IMR-90 (cell line): ENCODE measurements at regions not wholly inside any gene's neighbourhood (a gene's known extent, or its start where the extent isn't known, plus 50 kb on each side); places are given as distances from the start of the nearest gene placed in this dataset.

ENCODE experiments used
- ATAC-seq: fragments of 200-7000 bp; cut with Tn5 transposase; 2 replicates; pipeline ENCODE4 v1.9.1; 2020; ENCODE audit warnings: low read depth, mild to moderate bottlenecking, moderate library complexity
- BruUV-seq: library from RNA; stranded (reverse); fragments of 400-500 nt; replicated peaks from 2 replicates; lab custom pipeline; 2021; lab: Mats Ljungman, UMichigan
- CTCF ChIA-PET: fragments of 300-600 bp; formaldehyde crosslinking; extraction: SDS; loops from one replicate; lab custom pipeline; 2021; ENCODE audit warnings: antibody characterized with exemption; lab: Yijun Ruan, JAX
- POLR2A ChIA-PET: fragments of 300-600 bp; sonication (Branson Sonifier 250); formaldehyde crosslinking; loops from one replicate; lab custom pipeline; 2022; ENCODE audit warnings: antibody characterized with exemption; ENCODE audit not compliant: unreplicated experiment; lab: Charles Lee
- DNase-seq: peaks from one replicate; pipeline ENCODE4 v3.0.0; 2013
- H2AFZ ChIP-seq: replicated peaks from 2 replicates; pipeline ENCODE3; 2013; ENCODE audit warnings: low read length, mild to moderate bottlenecking; ENCODE audit not compliant: poor library complexity
- H2AK5ac ChIP-seq: 2 replicates; pipeline ENCODE4 v1.6.1; 2013; ENCODE audit warnings: low read depth, low read length, inconsistent platforms
- H2AK9ac ChIP-seq: replicated peaks from 2 replicates; pipeline ENCODE3; 2013; ENCODE audit warnings: mild to moderate bottlenecking, low read depth, low read length, moderate library complexity; ENCODE audit not compliant: poor library complexity
- H2BK120ac ChIP-seq: 2 replicates; pipeline ENCODE4 v1.6.1; 2013; ENCODE audit warnings: low read depth, low read length, inconsistent platforms
- H2BK15ac ChIP-seq: 3 replicates; pipeline ENCODE4 v1.6.1; 2013; ENCODE audit warnings: low read depth, low read length, inconsistent platforms
- H2BK20ac ChIP-seq: 2 replicates; pipeline ENCODE4 v1.6.1; 2013; ENCODE audit warnings: low read depth, mild to moderate bottlenecking, inconsistent platforms, low read length, moderate library complexity
- H2BK5ac ChIP-seq: 2 replicates; pipeline ENCODE4 v1.6.1; 2013; ENCODE audit warnings: mild to moderate bottlenecking, low read depth, low read length, inconsistent platforms; ENCODE audit not compliant: poor library complexity, severe bottlenecking
- H3K14ac ChIP-seq: replicated peaks from 2 replicates; pipeline ENCODE4 v1.6.1; 2013; ENCODE audit warnings: low read depth, low read length, inconsistent platforms
- H3K18ac ChIP-seq: 2 replicates; pipeline ENCODE4 v1.6.1; 2013; ENCODE audit warnings: low read depth, low read length, control low read depth
- H3K23ac ChIP-seq: 2 replicates; pipeline ENCODE4 v1.6.1; 2013; ENCODE audit warnings: low read depth, low read length, inconsistent platforms
- H3K27ac ChIP-seq: 2 replicates; pipeline ENCODE4 v1.5.1; 2013; ENCODE audit warnings: mild to moderate bottlenecking, control low read depth, low read length; ENCODE audit not compliant: insufficient read depth
- H3K27me3 ChIP-seq: 2 replicates; pipeline ENCODE4 v1.6.1; 2013; ENCODE audit warnings: low read length; ENCODE audit not compliant: control insufficient read depth, insufficient read depth
- H3K36me3 ChIP-seq: 2 replicates; pipeline ENCODE4 v1.6.1; 2013; ENCODE audit warnings: low read length, mixed read lengths; ENCODE audit not compliant: control insufficient read depth, insufficient read depth
- H3K4ac ChIP-seq: 2 replicates; pipeline ENCODE4 v1.6.1; 2013; ENCODE audit warnings: low read depth, low read length, inconsistent platforms
- H3K4me1 ChIP-seq: 2 replicates; pipeline ENCODE4 v1.6.1; 2013; ENCODE audit warnings: low read length, mixed read lengths; ENCODE audit not compliant: control insufficient read depth, insufficient read depth
- H3K4me2 ChIP-seq: 2 replicates; pipeline ENCODE4 v1.6.1; 2013; ENCODE audit warnings: low read depth, mild to moderate bottlenecking, control low read depth, low read length, moderate library complexity
- H3K4me3 ChIP-seq: 2 replicates; pipeline ENCODE4 v1.5.1; 2013; ENCODE audit warnings: low read depth, mild to moderate bottlenecking, control low read depth, low read length, moderate library complexity; ENCODE audit not compliant: insufficient read depth
- H3K56ac ChIP-seq: 2 replicates; pipeline ENCODE4 v1.6.1; 2013; ENCODE audit warnings: low read length, inconsistent platforms; ENCODE audit not compliant: insufficient read depth; ENCODE audit errors: extremely low read depth
- H3K79me1 ChIP-seq, 2 experiments: 2 replicates each; pipeline ENCODE4 v1.6.1; 2013; ENCODE audit warnings: low read length in 2 of 2, inconsistent platforms in 1 of 2, low read depth in 1 of 2
- H3K9ac ChIP-seq: 2 replicates; pipeline ENCODE4 v1.6.1; 2013; ENCODE audit warnings: low read depth, low read length, control low read depth
- H3K9me1 ChIP-seq: 2 replicates; pipeline ENCODE4 v1.6.1; 2013; ENCODE audit warnings: low read length, inconsistent platforms; ENCODE audit not compliant: insufficient read depth
- H3K9me3 ChIP-seq: 2 replicates; pipeline ENCODE4 v1.6.1; 2013; ENCODE audit warnings: low read length; ENCODE audit not compliant: control insufficient read depth, insufficient read depth
- H4K20me1 ChIP-seq: 2 replicates; pipeline ENCODE4 v1.6.1; 2013; ENCODE audit warnings: low read length, inconsistent platforms; ENCODE audit not compliant: insufficient read depth
- H4K5ac ChIP-seq: 2 replicates; pipeline ENCODE4 v1.6.1; 2013; ENCODE audit warnings: mild to moderate bottlenecking, low read depth, low read length, control low read depth
- H4K8ac ChIP-seq, 2 experiments: 2 replicates each; pipeline ENCODE4 v1.6.1; 2013; ENCODE audit warnings: low read depth in 2 of 2, low read length in 2 of 2, control low read depth in 1 of 2, inconsistent platforms in 1 of 2
- H4K91ac ChIP-seq: 2 replicates; pipeline ENCODE4 v1.6.1; 2013; ENCODE audit warnings: low read depth, low read length, inconsistent platforms; ENCODE audit not compliant: insufficient read depth
- BHLHE40 ChIP-seq: fragments of 150-350 bp; IDR thresholded peaks from 2 replicates; pipeline ENCODE4 v1.6.1; 2016; ENCODE audit warnings: mild to moderate bottlenecking, low read depth, low read length
- CHD1 ChIP-seq: IDR thresholded peaks from 2 replicates; pipeline ENCODE4 v1.6.1; 2012; ENCODE audit warnings: low read depth, low read length, improper control_type of control experiment
- FOS ChIP-seq: fragments of 150-350 bp; IDR thresholded peaks from 2 replicates; pipeline ENCODE4 v1.6.1; 2016; ENCODE audit warnings: low read depth, low read length
- MAFK ChIP-seq: IDR thresholded peaks from 2 replicates; pipeline ENCODE4 v1.6.1; 2012; ENCODE audit warnings: low read depth, low read length, improper control_type of control experiment
- MXI1 ChIP-seq: IDR thresholded peaks from 2 replicates; pipeline ENCODE4 v1.6.1; 2012; ENCODE audit warnings: low read depth, mild to moderate bottlenecking, low read length, moderate library complexity, borderline replicate concordance
- NFE2L2 ChIP-seq: fragments of 150-350 bp; IDR thresholded peaks from 2 replicates; pipeline ENCODE4 v1.6.1; 2016; ENCODE audit warnings: low read depth, mild to moderate bottlenecking, low read length
- RAD21 ChIP-seq: IDR thresholded peaks from 2 replicates; pipeline ENCODE4 v1.6.1; 2012; ENCODE audit warnings: low read length, improper control_type of control experiment
- SMC3 ChIP-seq: fragments of 150-350 bp; IDR thresholded peaks from 2 replicates; pipeline ENCODE4 v1.6.1; 2016; ENCODE audit warnings: low read depth, mild to moderate bottlenecking, antibody characterized with exemption, low read length, moderate library complexity
- WGBS, 2 experiments: methylation state at CpG; one replicate each; pipeline versions ENCODE4 v1.1.5 to v1.1.7; 2013; ENCODE audit warnings: missing lambda C conversion rate in 2 of 2; ENCODE audit not compliant: insufficient read length in 1 of 2; ENCODE audit errors: extremely low coverage in 2 of 2; 5-methylcytosine and 5-hydroxymethylcytosine counted together
- dilution Hi-C: fragments of 300-500 bp; cut with HindIII; formaldehyde crosslinking; loops from one replicate; pipeline ENCODE4 v1.14.3; 2018; ENCODE audit warnings: low sequenced_read_pairs; ENCODE audit not compliant: unreplicated experiment
- in situ Hi-C: fragments of 300-500 bp; cut with MboI; formaldehyde crosslinking; loops from 3 replicates; pipeline ENCODE4 v1.14.3; 2019; ENCODE audit warnings: low sequenced_read_pairs, inconsistent platforms, mixed read lengths
- intact Hi-C: fragments of 100-400 bp; cut with micrococcal nuclease; formaldehyde crosslinking; loops from 2 replicates; pipeline ENCODE4 v1.10.0; 2022
- TF ChIP-seq, protein P1 (sequence below): fragments of 150-350 bp; IDR thresholded peaks from 2 replicates; pipeline ENCODE4 v1.6.1; 2017; ENCODE audit warnings: mild to moderate bottlenecking, antibody characterized with exemption, low read length, low read depth

DNA sequence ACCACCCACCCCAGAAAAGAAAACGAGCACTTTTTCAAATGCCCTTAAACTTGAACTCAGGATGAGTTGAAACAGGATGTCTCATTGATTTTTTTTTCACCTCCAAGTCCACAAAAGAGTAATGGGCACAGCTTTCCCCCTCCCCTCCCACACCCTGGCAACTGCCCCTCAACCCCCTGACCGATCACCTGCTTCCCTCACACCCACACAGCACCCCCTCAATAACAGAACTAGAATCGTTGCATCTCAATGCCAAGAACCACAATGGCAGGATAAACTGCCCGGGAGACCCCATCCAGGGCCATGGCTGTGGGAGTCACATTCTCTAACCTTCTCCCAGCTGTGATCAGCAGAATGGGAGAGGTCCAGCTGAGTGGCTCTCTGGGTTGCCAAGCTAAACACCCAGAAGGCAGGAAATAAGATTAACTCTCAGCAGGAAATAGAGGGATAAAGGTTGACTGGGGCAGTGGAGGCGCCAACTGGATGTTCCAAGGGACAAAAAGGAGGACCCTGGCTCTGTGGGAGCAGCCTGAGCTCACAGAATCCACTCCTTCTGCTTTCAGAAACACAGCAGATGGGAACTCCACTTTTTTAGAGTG is 128.0 kb upstream of the SDK2 start:
- no peak for ATAC-seq
- Histone ChIP-seq H3K27ac (no peak overlapping the region), H3K9ac (no peak overlapping the region), H3K79me1 (no peaks in the 10 kb centered on the region), H4K5ac (no peak overlapping the region), H3K14ac (no peak overlapping the region), H3K4me2 (no peak overlapping the region), H3K23ac (no peak overlapping the region), H2BK15ac (no peak overlapping the region), H3K4me3 (no peak overlapping the region), H3K36me3 (no peaks in the 10 kb centered on the region), H3K27me3 (no peaks in the 10 kb centered on the region), H4K8ac (no peak overlapping the region), H3K9me3 (peaks cover 30% of the 10 kb centered on the region), H3K18ac (no peak overlapping the region), H2BK20ac (no peak overlapping the region), H2BK120ac (no peak overlapping the region), H3K9me1 (no peaks in the 10 kb centered on the region), H2AK5ac (no peak overlapping the region), H3K4ac (no peak overlapping the region), H3K4me1 (no peaks in the 10 kb centered on the region), H2BK5ac (no peak overlapping the region), H3K56ac (no peak overlapping the region), H2AK9ac (no peak overlapping the region), H4K20me1 (no peaks in the 10 kb centered on the region), H2AFZ (no peak overlapping the region), H4K91ac (no peak overlapping the region)
- POLR2A ChIA-PET: no interaction called here
- DNase-seq: no peak
- no TSS peak for BruUV-seq
- CTCF ChIA-PET: no interaction called here
- TF ChIP-seq, protein P1, sequence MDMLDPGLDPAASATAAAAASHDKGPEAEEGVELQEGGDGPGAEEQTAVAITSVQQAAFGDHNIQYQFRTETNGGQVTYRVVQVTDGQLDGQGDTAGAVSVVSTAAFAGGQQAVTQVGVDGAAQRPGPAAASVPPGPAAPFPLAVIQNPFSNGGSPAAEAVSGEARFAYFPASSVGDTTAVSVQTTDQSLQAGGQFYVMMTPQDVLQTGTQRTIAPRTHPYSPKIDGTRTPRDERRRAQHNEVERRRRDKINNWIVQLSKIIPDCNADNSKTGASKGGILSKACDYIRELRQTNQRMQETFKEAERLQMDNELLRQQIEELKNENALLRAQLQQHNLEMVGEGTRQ: no peak
- no peak for TF ChIP-seq FOS
- no peak for TF ChIP-seq MAFK
- TF ChIP-seq SMC3: no peak
- no peak for TF ChIP-seq NFE2L2
- no peak for TF ChIP-seq MXI1
- no peak for TF ChIP-seq CHD1
- no peak for TF ChIP-seq RAD21
- no peak for TF ChIP-seq BHLHE40
- WGBS, 2 experiments: no CpG with 5 or more reads among the region's 5 CpGs
- dilution Hi-C loops: no loop called here
- intact Hi-C loops: no loop called here
- in situ Hi-C loops: no loop called here
